Astrocyte (in vitro differentiated cells and primary cell): ENCODE measurements at regions not wholly inside any gene's neighbourhood (a gene's known extent, or its start where the extent isn't known, plus 50 kb on each side); places are given as distances from the start of the nearest gene placed in this dataset.

ENCODE experiments used
- DNase-seq: peaks from one replicate; pipeline ENCODE4 v3.0.0-alpha.2; 2010; ENCODE audit warnings: low read depth
- FAIRE-seq: peaks from 2 replicates; lab custom pipeline; 2011; peaks lifted over from hg19 to GRCh38; lab: Jason Lieb, UNC
- H2AFZ ChIP-seq: 2 replicates; pipeline ENCODE4 v1.6.0; 2012; ENCODE audit warnings: low read depth, low read length, inconsistent platforms
- H3K27ac ChIP-seq: 2 replicates; pipeline ENCODE4 v1.5.1; 2011; ENCODE audit warnings: low read depth, low read length, inconsistent platforms
- H3K27me3 ChIP-seq: 2 replicates; pipeline ENCODE4 v1.6.0; 2011; ENCODE audit warnings: low read length, inconsistent platforms; ENCODE audit not compliant: insufficient read depth
- H3K36me3 ChIP-seq: 2 replicates; pipeline ENCODE4 v1.5.1; 2011; ENCODE audit warnings: low read length, inconsistent platforms; ENCODE audit not compliant: insufficient read depth
- H3K4me1 ChIP-seq: 2 replicates; pipeline ENCODE4 v1.5.1; 2011; ENCODE audit warnings: low read length, inconsistent platforms; ENCODE audit not compliant: insufficient read depth
- H3K4me2 ChIP-seq: 2 replicates; pipeline ENCODE4 v1.6.0; 2012; ENCODE audit warnings: low read length, inconsistent platforms
- H3K4me3 ChIP-seq: 2 replicates; pipeline ENCODE4 v1.5.1; 2011; ENCODE audit warnings: low read depth, mild to moderate bottlenecking, low read length, inconsistent platforms; ENCODE audit not compliant: insufficient read depth
- H3K79me2 ChIP-seq: 2 replicates; pipeline ENCODE4 v1.6.0; 2012; ENCODE audit warnings: mild to moderate bottlenecking, low read length, inconsistent platforms; ENCODE audit not compliant: insufficient read depth
- H3K9ac ChIP-seq: 2 replicates; pipeline ENCODE4 v1.6.0; 2012; ENCODE audit warnings: mild to moderate bottlenecking, low read length, inconsistent platforms
- H3K9me3 ChIP-seq: 2 replicates; pipeline ENCODE4 v1.5.1; 2012; ENCODE audit warnings: low read depth, mild to moderate bottlenecking, low read length, inconsistent platforms; ENCODE audit not compliant: insufficient read depth
- H4K20me1 ChIP-seq: 2 replicates; pipeline ENCODE4 v1.6.0; 2012; ENCODE audit warnings: low read length, inconsistent platforms; ENCODE audit not compliant: insufficient read depth
- H3K27ac Mint-ChIP-seq: one replicate; pipeline ENCODE4 v1.8.0; 2021; ENCODE audit warnings: mild to moderate bottlenecking, mixed read lengths; ENCODE audit not compliant: unreplicated experiment
- H3K27me3 Mint-ChIP-seq: one replicate; pipeline ENCODE4 v1.8.0; 2021; ENCODE audit warnings: low read depth, mixed read lengths; ENCODE audit not compliant: unreplicated experiment
- H3K36me3 Mint-ChIP-seq: one replicate; pipeline ENCODE4 v1.8.0; 2021; ENCODE audit warnings: low read depth, mixed read lengths; ENCODE audit not compliant: unreplicated experiment
- H3K4me1 Mint-ChIP-seq: one replicate; pipeline ENCODE4 v1.8.0; 2021; ENCODE audit warnings: low read depth, mixed read lengths; ENCODE audit not compliant: unreplicated experiment
- H3K4me3 Mint-ChIP-seq: one replicate; pipeline ENCODE4 v1.8.0; 2021; ENCODE audit warnings: mild to moderate bottlenecking, moderate library complexity, mixed read lengths; ENCODE audit not compliant: unreplicated experiment
- H3K9me3 Mint-ChIP-seq: one replicate; pipeline ENCODE4 v1.8.0; 2021; ENCODE audit warnings: mild to moderate bottlenecking, mixed read lengths; ENCODE audit not compliant: unreplicated experiment
- EZH2 ChIP-seq: IDR thresholded peaks from 2 replicates; pipeline ENCODE4 v1.6.1; 2012; ENCODE audit warnings: mild to moderate bottlenecking, low read length, inconsistent platforms; ENCODE audit not compliant: insufficient read depth
- TF ChIP-seq, protein P1 (sequence below): IDR thresholded peaks from 2 replicates; pipeline ENCODE4 v1.5.1; 2011; ENCODE audit warnings: low read depth, mild to moderate bottlenecking, inconsistent platforms, low read length, moderate library complexity; ENCODE audit not compliant: insufficient read depth

DNA sequence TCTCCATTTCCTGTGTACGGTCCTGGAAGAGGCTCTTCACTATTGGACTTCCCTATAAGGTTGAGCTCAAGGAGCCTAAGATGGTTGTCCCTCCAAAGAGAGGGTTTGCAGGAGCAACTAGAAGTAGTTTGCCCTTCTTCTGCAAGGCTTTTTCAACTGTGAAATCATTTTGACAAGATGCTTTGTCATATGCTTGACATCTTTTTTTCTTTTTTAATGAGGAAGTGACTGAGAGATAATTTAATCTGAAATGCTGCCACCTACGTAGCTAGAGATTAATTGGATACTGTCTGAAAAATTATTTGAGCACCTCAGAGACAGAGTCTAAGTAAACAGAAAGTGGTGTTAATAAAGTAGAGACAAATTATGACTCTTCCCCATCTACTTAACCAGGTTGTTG, 97.0 kb downstream of the CHRM3 start:
- no peaks in the 10 kb centered on the region for H3K36me3 ChIP-seq
- no peaks in the 10 kb centered on the region for H3K36me3 Mint-ChIP-seq
- H3K79me2 ChIP-seq = no peaks in the 10 kb centered on the region

GRCh38 chr1:239493811-239494414, 107.5 kb downstream of the CHRM3 start:
- no peaks in the 10 kb centered on the region for H3K79me2 ChIP-seq
- no peaks in the 10 kb centered on the region for H3K36me3 Mint-ChIP-seq
- no peaks in the 10 kb centered on the region for H3K27me3 ChIP-seq
- H3K4me2 ChIP-seq = no peak overlapping the region
- no peak overlapping the region for H3K9ac ChIP-seq
- H3K4me1 Mint-ChIP-seq = peaks cover 1% of the 10 kb centered on the region
- H3K4me3 Mint-ChIP-seq = no peak overlapping the region
- no peaks in the 10 kb centered on the region for H3K4me1 ChIP-seq
- no peaks in the 10 kb centered on the region for H4K20me1 ChIP-seq
- no peak for DNase-seq
- no peak overlapping the region for H3K27ac Mint-ChIP-seq
- no peaks in the 10 kb centered on the region for H3K9me3 Mint-ChIP-seq
- no peak overlapping the region for H3K27ac ChIP-seq
- TF ChIP-seq, protein P1, sequence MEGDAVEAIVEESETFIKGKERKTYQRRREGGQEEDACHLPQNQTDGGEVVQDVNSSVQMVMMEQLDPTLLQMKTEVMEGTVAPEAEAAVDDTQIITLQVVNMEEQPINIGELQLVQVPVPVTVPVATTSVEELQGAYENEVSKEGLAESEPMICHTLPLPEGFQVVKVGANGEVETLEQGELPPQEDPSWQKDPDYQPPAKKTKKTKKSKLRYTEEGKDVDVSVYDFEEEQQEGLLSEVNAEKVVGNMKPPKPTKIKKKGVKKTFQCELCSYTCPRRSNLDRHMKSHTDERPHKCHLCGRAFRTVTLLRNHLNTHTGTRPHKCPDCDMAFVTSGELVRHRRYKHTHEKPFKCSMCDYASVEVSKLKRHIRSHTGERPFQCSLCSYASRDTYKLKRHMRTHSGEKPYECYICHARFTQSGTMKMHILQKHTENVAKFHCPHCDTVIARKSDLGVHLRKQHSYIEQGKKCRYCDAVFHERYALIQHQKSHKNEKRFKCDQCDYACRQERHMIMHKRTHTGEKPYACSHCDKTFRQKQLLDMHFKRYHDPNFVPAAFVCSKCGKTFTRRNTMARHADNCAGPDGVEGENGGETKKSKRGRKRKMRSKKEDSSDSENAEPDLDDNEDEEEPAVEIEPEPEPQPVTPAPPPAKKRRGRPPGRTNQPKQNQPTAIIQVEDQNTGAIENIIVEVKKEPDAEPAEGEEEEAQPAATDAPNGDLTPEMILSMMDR = no peak
- TF ChIP-seq EZH2 = no peak
- H2AFZ ChIP-seq = no peak overlapping the region
- no peaks in the 10 kb centered on the region for H3K27me3 Mint-ChIP-seq
- no peaks in the 10 kb centered on the region for H3K36me3 ChIP-seq
- no peak overlapping the region for H3K4me3 ChIP-seq
- H3K9me3 ChIP-seq = no peaks in the 10 kb centered on the region
- no peak for FAIRE-seq

More for the DNA sequence above, 97.0 kb downstream of the CHRM3 start:
- Histone ChIP-seq H4K20me1 (no peaks in the 10 kb centered on the region), H3K4me1 (no peaks in the 10 kb centered on the region), H2AFZ (no peak overlapping the region), H3K9me3 (no peaks in the 10 kb centered on the region), H3K27me3 (no peaks in the 10 kb centered on the region), H3K27ac (no peak overlapping the region), H3K4me3 (no peak overlapping the region), H3K9ac (no peak overlapping the region), H3K4me2 (no peak overlapping the region)
- DNase-seq (no peak), FAIRE-seq (no peak)
- H3K27me3 Mint-ChIP-seq = no peaks in the 10 kb centered on the region
- no peak for TF ChIP-seq EZH2
- TF ChIP-seq, protein P1 = no peak
- H3K4me3 Mint-ChIP-seq = no peak overlapping the region
- no peaks in the 10 kb centered on the region for H3K4me1 Mint-ChIP-seq
- no peak overlapping the region for H3K27ac Mint-ChIP-seq
- H3K9me3 Mint-ChIP-seq = peaks cover 7% of the 10 kb centered on the region

- no peaks in the 10 kb centered on the region for H3K27me3 ChIP-seq
- no peaks in the 10 kb centered on the region for H3K9me3 ChIP-seq
- H3K79me2 ChIP-seq = no peaks in the 10 kb centered on the region
- no peak overlapping the region for H3K9ac ChIP-seq
- H3K36me3 ChIP-seq = no peaks in the 10 kb centered on the region
- FAIRE-seq (no peak), DNase-seq (no peak)
- Mint-ChIP-seq H3K4me3 (no peak overlapping the region), H3K4me1 (no peaks in the 10 kb centered on the region), H3K27ac (no peak overlapping the region), H3K27me3 (no peaks in the 10 kb centered on the region), H3K36me3 (no peaks in the 10 kb centered on the region), H3K9me3 (peaks cover 11% of the 10 kb centered on the region)
- H3K4me3 ChIP-seq = no peak overlapping the region
- H4K20me1 ChIP-seq = no peaks in the 10 kb centered on the region
- H3K4me2 ChIP-seq = no peak overlapping the region
- no peak overlapping the region for H2AFZ ChIP-seq
- H3K4me1 ChIP-seq = no peaks in the 10 kb centered on the region
- TF ChIP-seq, protein P1 = no peak
- TF ChIP-seq EZH2 = no peak
- no peak overlapping the region for H3K27ac ChIP-seq
These were observed 118.7 kb downstream of the CHRM3 start for GRCh38 chr1:239505094-239505493.
